ENCODE measurements at regions not wholly inside any gene's neighbourhood (a gene's known extent, or its start where the extent isn't known, plus 50 kb on each side); places are given as distances from the start of the nearest gene placed in this dataset.

- H3K36me3 ChIP-seq (ENCODE audit: insufficient read depth, low read length) = no peaks in the 10 kb centered on the region
- ATAC-seq (ENCODE audit: poor library complexity) = no peak
- Mint-ChIP-seq H3K9me3 (no peaks in the 10 kb centered on the region), H3K27me3 (peaks cover 18% of the 10 kb centered on the region), H3K4me1 (ENCODE audit: low read depth) (no peaks in the 10 kb centered on the region), H3K4me3 (no peak overlapping the region), H3K27ac (no peak overlapping the region), H3K36me3 (ENCODE audit: low read depth) (no peaks in the 10 kb centered on the region)
- intact Hi-C loops (cut with DNase I, micrococcal nuclease) = no loop called here
- ChIA-PET POLR2A (no interaction called here), CTCF (interaction anchor here (0.6 to 1.2 kb wide), 2 partner anchors 9 to 170 kb away, joined by 3 read pairs; no protein-coding TSS in a partner anchor)
- no peak overlapping the region for H3K4me3 ChIP-seq (ENCODE audit: low read length)
- no peaks in the 10 kb centered on the region for H3K4me1 ChIP-seq (ENCODE audit: insufficient read depth, low read length)
- H3K27me3 ChIP-seq (ENCODE audit: control insufficient read depth in 1 of 2, insufficient read depth in 2 of 2, low read length in 2 of 2) = peaks cover 0 to 3% of the 10 kb centered on the region in 2 experiments
- no peak overlapping the region for H3K27ac ChIP-seq (ENCODE audit: low read depth in 1 of 2, low read length in 2 of 2)
- TF ChIP-seq, protein P1, sequence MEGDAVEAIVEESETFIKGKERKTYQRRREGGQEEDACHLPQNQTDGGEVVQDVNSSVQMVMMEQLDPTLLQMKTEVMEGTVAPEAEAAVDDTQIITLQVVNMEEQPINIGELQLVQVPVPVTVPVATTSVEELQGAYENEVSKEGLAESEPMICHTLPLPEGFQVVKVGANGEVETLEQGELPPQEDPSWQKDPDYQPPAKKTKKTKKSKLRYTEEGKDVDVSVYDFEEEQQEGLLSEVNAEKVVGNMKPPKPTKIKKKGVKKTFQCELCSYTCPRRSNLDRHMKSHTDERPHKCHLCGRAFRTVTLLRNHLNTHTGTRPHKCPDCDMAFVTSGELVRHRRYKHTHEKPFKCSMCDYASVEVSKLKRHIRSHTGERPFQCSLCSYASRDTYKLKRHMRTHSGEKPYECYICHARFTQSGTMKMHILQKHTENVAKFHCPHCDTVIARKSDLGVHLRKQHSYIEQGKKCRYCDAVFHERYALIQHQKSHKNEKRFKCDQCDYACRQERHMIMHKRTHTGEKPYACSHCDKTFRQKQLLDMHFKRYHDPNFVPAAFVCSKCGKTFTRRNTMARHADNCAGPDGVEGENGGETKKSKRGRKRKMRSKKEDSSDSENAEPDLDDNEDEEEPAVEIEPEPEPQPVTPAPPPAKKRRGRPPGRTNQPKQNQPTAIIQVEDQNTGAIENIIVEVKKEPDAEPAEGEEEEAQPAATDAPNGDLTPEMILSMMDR (IDR thresholded peaks at IDR 0.05) = no peak
- no peaks in the 10 kb centered on the region for H3K9me3 ChIP-seq (ENCODE audit: control insufficient read depth in 1 of 2, insufficient read depth in 1 of 2, low read length in 2 of 2)
- no peak for DNase-seq
Observed at GRCh38 chr3:150177673-150178381, 207.1 kb upstream of the PFN2 start.

DNA sequence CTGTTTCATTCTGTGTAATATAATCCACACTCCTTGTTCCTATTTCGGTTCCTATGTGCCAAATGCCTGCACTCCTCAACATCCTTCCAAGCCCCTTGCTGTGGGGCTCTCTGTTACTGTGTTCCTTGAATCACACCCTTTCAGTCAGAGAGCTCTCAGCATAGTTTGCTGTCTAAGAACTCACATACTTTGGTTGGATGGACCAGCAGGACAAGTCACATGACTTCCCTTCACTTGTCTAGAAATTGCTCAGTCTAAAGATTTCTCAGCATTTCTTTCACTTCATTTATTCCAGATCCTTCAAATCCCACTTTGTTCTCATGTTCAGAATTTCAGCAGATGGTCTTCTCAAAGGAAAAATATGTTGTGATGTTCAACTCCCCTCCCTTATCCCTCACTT, 203.5 kb upstream of the PFN2 start:
- Mint-ChIP-seq H3K27ac (no peak overlapping the region), H3K9me3 (no peaks in the 10 kb centered on the region), H3K4me3 (no peak overlapping the region), H3K4me1 (ENCODE audit: low read depth) (no peaks in the 10 kb centered on the region), H3K27me3 (peaks cover 8% of the 10 kb centered on the region), H3K36me3 (ENCODE audit: low read depth) (no peaks in the 10 kb centered on the region)
- no peaks in the 10 kb centered on the region for H3K9me3 ChIP-seq (ENCODE audit: control insufficient read depth in 1 of 2, insufficient read depth in 1 of 2, low read length in 2 of 2)
- no peak overlapping the region for H3K27ac ChIP-seq (ENCODE audit: low read depth in 1 of 2, low read length in 2 of 2)
- no peak for DNase-seq
- H3K36me3 ChIP-seq (ENCODE audit: insufficient read depth, low read length) = no peaks in the 10 kb centered on the region
- ChIA-PET CTCF (no interaction called here), POLR2A (no interaction called here)
- TF ChIP-seq, protein P1 (IDR thresholded peaks at IDR 0.05) = no peak
- intact Hi-C loops (cut with DNase I, micrococcal nuclease) = no loop called here
- H3K4me3 ChIP-seq (ENCODE audit: low read length) = no peak overlapping the region
- no peaks in the 10 kb centered on the region for H3K4me1 ChIP-seq (ENCODE audit: insufficient read depth, low read length)
- H3K27me3 ChIP-seq (ENCODE audit: control insufficient read depth in 1 of 2, insufficient read depth in 2 of 2, low read length in 2 of 2) = no peaks in the 10 kb centered on the region
- no peak for ATAC-seq (ENCODE audit: poor library complexity)

DNA sequence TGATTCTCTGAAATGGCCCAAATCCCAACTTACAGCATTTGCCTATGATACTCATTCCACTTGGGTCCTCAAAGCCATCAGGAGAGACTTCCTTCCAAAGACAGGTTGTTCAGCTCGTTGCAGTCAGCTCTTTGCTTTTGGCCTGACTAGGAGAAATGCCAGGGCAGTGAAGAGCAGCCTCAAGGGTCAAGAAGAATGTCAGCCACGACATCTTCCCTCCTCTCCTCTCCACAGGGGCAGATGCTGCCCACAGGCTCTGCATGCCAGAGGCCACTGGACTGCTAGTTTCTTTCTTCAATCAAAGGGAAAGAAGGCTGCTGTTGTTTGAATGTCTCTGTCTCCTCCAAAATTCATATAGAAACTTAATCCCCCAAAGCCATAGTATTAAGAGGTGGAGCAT, 201.7 kb upstream of the PFN2 start:
- H3K27ac Mint-ChIP-seq = no peak overlapping the region
- no peaks in the 10 kb centered on the region for H3K4me1 ChIP-seq (ENCODE audit: insufficient read depth, low read length)
- no peak overlapping the region for H3K4me3 ChIP-seq (ENCODE audit: low read length)
- no peak overlapping the region for H3K4me3 Mint-ChIP-seq
- H3K36me3 Mint-ChIP-seq (ENCODE audit: low read depth) = no peaks in the 10 kb centered on the region
- H3K27ac ChIP-seq (ENCODE audit: low read depth in 1 of 2, low read length in 2 of 2) = no peak overlapping the region
- ChIA-PET CTCF (no interaction called here), POLR2A (no interaction called here)
- intact Hi-C loops (cut with DNase I, micrococcal nuclease) = no loop called here
- TF ChIP-seq, protein P1 (IDR thresholded peaks at IDR 0.05) = no peak
- H3K9me3 Mint-ChIP-seq = no peaks in the 10 kb centered on the region
- H3K36me3 ChIP-seq (ENCODE audit: insufficient read depth, low read length) = no peaks in the 10 kb centered on the region
- DNase-seq (no peak), ATAC-seq (ENCODE audit: poor library complexity) (no peak)
- no peaks in the 10 kb centered on the region for H3K4me1 Mint-ChIP-seq (ENCODE audit: low read depth)
- no peaks in the 10 kb centered on the region for H3K27me3 ChIP-seq (ENCODE audit: control insufficient read depth in 1 of 2, insufficient read depth in 2 of 2, low read length in 2 of 2)
- peaks cover 13% of the 10 kb centered on the region for H3K27me3 Mint-ChIP-seq
- no peaks in the 10 kb centered on the region for H3K9me3 ChIP-seq (ENCODE audit: control insufficient read depth in 1 of 2, insufficient read depth in 1 of 2, low read length in 2 of 2)
